ENCODE measurements at regions not wholly inside any gene's neighbourhood (a gene's known extent, or its start where the extent isn't known, plus 50 kb on each side); places are given as distances from the start of the nearest gene placed in this dataset.

- H3K4me3 ChIP-seq (ENCODE audit: low read depth, poor library complexity, severe bottlenecking) = no peak overlapping the region
- intact Hi-C loops (cut with DNase I; ENCODE audit: low total_unique reads) = no loop called here
- WGBS, 2 donors = 48 to 51% methylated on average over 11 of the region's 12 CpGs
- TF ChIP-seq CTCF (IDR thresholded peaks at IDR 0.05) (no peak), POLR2A (IDR thresholded peaks at IDR 0.05) (no peak)
- no peak for DNase-seq (ENCODE audit: low spot score in 2 of 2)
These were observed 164.8 kb upstream of the FOXF1 start for GRCh38 chr16:86345516-86345915.

- 70 to 72% methylated on average over 7 of the region's 7 CpGs for WGBS, 2 donors
- H3K4me3 ChIP-seq (ENCODE audit: low read depth, poor library complexity, severe bottlenecking) = no peak overlapping the region
- DNase-seq (ENCODE audit: low spot score in 2 of 2) = no peak
- TF ChIP-seq POLR2A (IDR thresholded peaks at IDR 0.05) (no peak), CTCF (IDR thresholded peaks at IDR 0.05) (no peak)
- intact Hi-C loops (cut with DNase I; ENCODE audit: low total_unique reads) = no loop called here
These were observed 164.3 kb upstream of the FOXF1 start for GRCh38 chr16:86346034-86346433.

GRCh38 chr16:86347090-86347489 is 163.2 kb upstream of the FOXF1 start:
- intact Hi-C loops (cut with DNase I; ENCODE audit: low total_unique reads) = no loop called here
- no peak for DNase-seq (ENCODE audit: low spot score in 2 of 2)
- TF ChIP-seq CTCF (IDR thresholded peaks at IDR 0.05) (no peak), POLR2A (IDR thresholded peaks at IDR 0.05) (no peak)
- no peak overlapping the region for H3K4me3 ChIP-seq (ENCODE audit: low read depth, poor library complexity, severe bottlenecking)
- 60 to 73% methylated on average over 3 of the region's 3 CpGs for WGBS, 2 donors

- intact Hi-C loops (cut with DNase I; ENCODE audit: low total_unique reads) = no loop called here
- H3K4me3 ChIP-seq (ENCODE audit: low read depth, poor library complexity, severe bottlenecking) = no peak overlapping the region
- 68 to 70% methylated on average over 11 of the region's 11 CpGs for WGBS, 2 donors
- no peak for DNase-seq (ENCODE audit: low spot score in 2 of 2)
- TF ChIP-seq POLR2A (IDR thresholded peaks at IDR 0.05) (no peak), CTCF (IDR thresholded peaks at IDR 0.05) (no peak)
These were observed 162.3 kb upstream of the FOXF1 start for GRCh38 chr16:86347916-86348555.

- no peak for DNase-seq (ENCODE audit: low spot score in 2 of 2)
- intact Hi-C loops (cut with DNase I; ENCODE audit: low total_unique reads) = no loop called here
- H3K4me3 ChIP-seq (ENCODE audit: low read depth, poor library complexity, severe bottlenecking) = no peak overlapping the region
- TF ChIP-seq POLR2A (IDR thresholded peaks at IDR 0.05) (no peak), CTCF (IDR thresholded peaks at IDR 0.05) (no peak)
- WGBS, 2 donors = 69 to 75% methylated on average over 5 of the region's 5 CpGs
These were observed 160.9 kb upstream of the FOXF1 start for GRCh38 chr16:86349338-86349900.

- TF ChIP-seq POLR2A (IDR thresholded peaks at IDR 0.05) = no peak
- TF ChIP-seq CTCF (IDR thresholded peaks at IDR 0.05) = no peak
- intact Hi-C loops (cut with DNase I; ENCODE audit: low total_unique reads) = no loop called here
- WGBS, 2 donors = 51 to 58% methylated on average over 5 of the region's 5 CpGs
- H3K4me3 ChIP-seq (ENCODE audit: low read depth, poor library complexity, severe bottlenecking) = no peak overlapping the region
- no peak for DNase-seq (ENCODE audit: low spot score in 2 of 2)
These were observed 160.0 kb upstream of the FOXF1 start for GRCh38 chr16:86350289-86350688.

Data from lower leg skin (tissue), 4 donors.